Ovary (tissue), 7 donors: ENCODE measurements at regions not wholly inside any gene's neighbourhood (a gene's known extent, or its start where the extent isn't known, plus 50 kb on each side); places are given as distances from the start of the nearest gene placed in this dataset.

ENCODE experiments used
- DNase-seq, 5 donors: peaks; one replicate each; pipeline ENCODE4 v3.0.0-alpha.2; 2019 to 2020
- H3K27ac ChIP-seq, 2 donors: fragments of 200-600 bp; one replicate each; pipeline versions ENCODE4 v1.5.1 to v1.8.0; 2019 to 2022
- H3K27me3 ChIP-seq: fragments of 200-600 bp; one replicate; pipeline ENCODE4 v1.8.0; 2022
- H3K36me3 ChIP-seq: fragments of 200-600 bp; sonication (generic); one replicate; pipeline ENCODE4 v1.5.1; 2019
- H3K4me1 ChIP-seq: one replicate; pipeline ENCODE4 v1.8.1; 2013; ENCODE audit warnings: mild to moderate bottlenecking, moderate library complexity; ENCODE audit not compliant: insufficient read depth
- H3K4me3 ChIP-seq: fragments of 200-600 bp; sonication (generic); one replicate; pipeline ENCODE4 v1.5.1; 2017
- H3K9me3 ChIP-seq, 2 donors: fragments of 200-600 bp in 1 of 2; sonication (generic) in 1 of 2; one replicate each; pipeline versions ENCODE4 v1.5.1 to v1.8.1; 2013 to 2019; ENCODE audit warnings: mild to moderate bottlenecking in 1 of 2, moderate library complexity in 1 of 2
- CTCF ChIP-seq, 3 donors: fragments of 450-650 bp in 2 of 3; fragments of 200-600 bp in 1 of 3; IDR thresholded peaks; one replicate each; pipeline versions ENCODE4 v1.5.1 to v1.8.0; 2016 to 2022; ENCODE audit warnings: antibody characterized with exemption in 3 of 3, mild to moderate bottlenecking in 1 of 3
- EP300 ChIP-seq: sonication (generic); formaldehyde crosslinking; IDR thresholded peaks from one replicate; pipeline ENCODE4 v1.6.1; 2017; ENCODE audit warnings: antibody characterized with exemption
- POLR2A ChIP-seq: fragments of 450-650 bp; IDR thresholded peaks from one replicate; pipeline ENCODE4 v1.6.1; 2017; ENCODE audit warnings: antibody characterized with exemption, mild to moderate bottlenecking, moderate library complexity
- WGBS, 3 donors: extraction: QIAGEN DNeasy Blood & Tissue Kit in 1 of 3; methylation state at CpG; one replicate each; pipeline versions ENCODE4 v1.1.5 to v1.1.7; 2013 to 2017; 5-methylcytosine and 5-hydroxymethylcytosine counted together
- intact Hi-C, 4 donors: fragments of 100-400 bp; cut with DNase I; formaldehyde crosslinking; loops; one replicate each; pipeline versions ENCODE4 v1.11.0 to v1.15.1; 2022 to 2023
- donor health status: DM: no; HTN: no; CAD: no; lungs with moderate emphysema.
- donor health status: DM: no; HTN: no; CAD: no.
- donor health status: Bipolar disorder and iron deficiency.
- donor health status: DM: no; HTN: no; CAD: no.
- donor health status: DM: yes; HTN: yes; CAD: no.

GRCh38 chr2:75310876-75311275, 111.6 kb upstream of the TACR1 start:
- H3K27me3 ChIP-seq, result no peaks in the 10 kb centered on the region
- no peaks in the 10 kb centered on the region for H3K36me3 ChIP-seq
- H3K27ac ChIP-seq, result no peak overlapping the region
- WGBS, 3 donors, result 72 to 84% (median 79%) methylated on average over 4 of the region's 4 CpGs
- intact Hi-C loops, result no loop called here
- no peaks in the 10 kb centered on the region for H3K4me1 ChIP-seq
- TF ChIP-seq CTCF (IDR thresholded peaks at IDR 0.05) (no peak), EP300 (no peak), POLR2A (no peak)
- no peak for DNase-seq
- peaks cover 0 to 3% of the 10 kb centered on the region in 2 donors for H3K9me3 ChIP-seq
- H3K4me3 ChIP-seq, result no peak overlapping the region

DNA sequence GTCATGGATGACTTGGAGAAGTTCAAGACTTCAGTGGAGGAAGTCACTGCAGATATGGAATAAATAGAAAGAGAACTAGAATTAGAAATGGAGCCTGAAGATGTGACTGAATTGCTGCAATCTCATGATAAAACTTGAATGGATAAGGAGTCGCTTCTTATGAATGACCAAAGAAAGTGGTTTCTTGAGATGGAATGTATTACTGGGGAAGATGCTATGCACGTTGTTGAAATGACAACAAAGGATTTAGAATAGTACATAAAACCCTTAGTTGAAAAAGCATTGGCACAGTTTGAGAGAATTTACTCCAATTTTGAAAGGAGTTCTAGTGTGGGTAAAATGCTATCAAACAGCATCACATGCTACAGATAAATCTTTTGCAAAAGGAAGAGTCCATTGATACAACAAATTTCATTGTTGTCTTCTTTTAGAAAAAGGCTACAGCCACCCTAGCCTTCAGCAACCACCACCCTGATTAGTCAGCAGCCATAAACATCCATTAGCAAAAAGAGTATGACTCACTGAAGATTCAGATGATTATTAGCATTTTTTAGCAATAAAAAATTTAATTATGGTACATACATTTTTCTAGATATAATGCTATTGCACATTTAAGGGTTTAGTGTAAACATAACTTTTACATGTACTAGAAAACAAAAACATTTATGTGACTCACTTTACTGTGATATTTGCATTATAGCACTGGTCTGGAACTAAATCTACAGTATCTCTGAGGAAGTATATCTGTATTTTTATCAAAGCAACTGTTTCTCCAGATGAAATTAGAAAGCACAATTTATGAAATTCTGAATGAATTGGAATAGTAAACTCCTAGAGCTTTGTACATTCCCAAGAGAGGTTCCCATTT, 110.5 kb upstream of the TACR1 start:
- H3K9me3 ChIP-seq, result peaks cover 0 to 3% of the 10 kb centered on the region in 2 donors
- H3K27me3 ChIP-seq, result no peaks in the 10 kb centered on the region
- WGBS, 3 donors, result 70 to 82% (median 72%) methylated on average over 2 of the region's 2 CpGs
- DNase-seq, result no peak
- no peak for TF ChIP-seq EP300
- TF ChIP-seq POLR2A, result no peak
- TF ChIP-seq CTCF (IDR thresholded peaks at IDR 0.05), result no peak
- no peaks in the 10 kb centered on the region for H3K36me3 ChIP-seq
- intact Hi-C loops, result no loop called here
- H3K4me3 ChIP-seq, result no peak overlapping the region
- no peak overlapping the region for H3K27ac ChIP-seq
- H3K4me1 ChIP-seq, result no peaks in the 10 kb centered on the region

DNA sequence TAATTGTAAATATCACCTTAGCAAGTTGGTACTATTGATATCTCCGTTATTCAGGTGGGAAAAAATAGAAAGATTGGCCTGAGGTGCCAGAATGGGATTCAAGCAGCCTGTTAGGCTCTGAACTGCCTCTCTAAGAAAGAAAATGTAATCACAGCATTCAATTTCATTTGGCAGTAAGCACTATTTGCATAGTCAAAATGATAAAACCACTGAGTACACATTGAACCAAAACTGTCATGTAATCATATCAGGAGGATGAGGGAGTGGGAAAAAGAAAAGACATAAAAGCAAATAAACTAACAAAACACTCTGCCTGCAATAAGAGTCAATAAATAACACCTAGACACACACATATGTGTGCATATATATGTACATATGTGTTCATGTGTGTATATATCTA, 103.9 kb upstream of the TACR1 start:
- H3K27me3 ChIP-seq, result no peaks in the 10 kb centered on the region
- H3K9me3 ChIP-seq, result peaks cover 0 to under 1% of the 10 kb centered on the region in 2 donors
- no peak for TF ChIP-seq CTCF (IDR thresholded peaks at IDR 0.05)
- TF ChIP-seq POLR2A, result no peak
- TF ChIP-seq EP300, result no peak
- no peaks in the 10 kb centered on the region for H3K4me1 ChIP-seq
- H3K36me3 ChIP-seq, result no peaks in the 10 kb centered on the region
- intact Hi-C loops, result no loop called here
- H3K4me3 ChIP-seq, result no peak overlapping the region
- H3K27ac ChIP-seq, result no peak overlapping the region
- 8 to 38% (median 17%) methylated on average over 1 of the region's 1 CpG for WGBS, 3 donors
- DNase-seq, result no peak

GRCh38 chr2:75294362-75294761, 95.0 kb upstream of the TACR1 start:
- Histone ChIP-seq H3K4me3 (no peak overlapping the region), H3K9me3 (no peaks in the 10 kb centered on the region), H3K27ac (no peak overlapping the region), H3K4me1 (no peaks in the 10 kb centered on the region), H3K27me3 (no peaks in the 10 kb centered on the region), H3K36me3 (no peaks in the 10 kb centered on the region)
- intact Hi-C loops, result loop anchor here in 1 of 4 donors (5.0 kb wide), 1 partner anchor 632 kb away; no protein-coding TSS in a partner anchor
- WGBS, 3 donors, result 81 to 87% (median 83%) methylated on average over 1 of the region's 1 CpG
- no peak for DNase-seq
- TF ChIP-seq POLR2A (no peak), EP300 (no peak), CTCF (IDR thresholded peaks at IDR 0.05) (no peak)
